Breast epithelium (tissue), 3 donors: ENCODE measurements at regions not wholly inside any gene's neighbourhood (a gene's known extent, or its start where the extent isn't known, plus 50 kb on each side); places are given as distances from the start of the nearest gene placed in this dataset.

ENCODE experiments used
- POLR2AphosphoS5 ChIP-seq, 3 donors: sonication (generic); formaldehyde crosslinking; IDR thresholded peaks; one replicate each; pipeline ENCODE4 v1.6.1; 2017; ENCODE audit warnings: antibody characterized with exemption in 3 of 3
- TF ChIP-seq, protein P1 (sequence below), 3 donors: fragments of 450-650 bp; IDR thresholded peaks; one replicate each; pipeline ENCODE4 v1.5.1; 2016 to 2017; ENCODE audit warnings: antibody characterized with exemption in 3 of 3, mild to moderate bottlenecking in 3 of 3, moderate library complexity in 3 of 3

DNA sequence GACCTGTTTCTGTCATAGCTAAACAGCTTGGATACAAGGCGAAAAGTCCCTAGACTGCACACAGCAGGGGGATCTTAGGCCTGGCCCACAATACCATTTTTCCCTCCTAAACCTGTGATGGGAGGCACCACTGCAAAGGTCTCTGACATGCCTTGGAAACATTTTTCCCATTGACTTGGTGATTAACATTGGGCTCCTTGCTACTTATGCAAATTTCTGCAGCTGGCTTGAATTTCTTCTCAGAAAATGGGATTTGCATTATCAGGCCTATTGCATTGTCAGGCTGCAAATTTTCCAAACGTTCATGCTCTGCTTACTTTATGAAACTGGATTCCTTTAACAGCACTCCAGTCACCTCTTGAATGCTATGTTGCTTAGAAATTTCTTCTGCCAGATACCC lies 136.2 kb upstream of the TSHZ3 start:
- no peak for TF ChIP-seq POLR2AphosphoS5 (IDR thresholded peaks at IDR 0.05)
- TF ChIP-seq, protein P1, sequence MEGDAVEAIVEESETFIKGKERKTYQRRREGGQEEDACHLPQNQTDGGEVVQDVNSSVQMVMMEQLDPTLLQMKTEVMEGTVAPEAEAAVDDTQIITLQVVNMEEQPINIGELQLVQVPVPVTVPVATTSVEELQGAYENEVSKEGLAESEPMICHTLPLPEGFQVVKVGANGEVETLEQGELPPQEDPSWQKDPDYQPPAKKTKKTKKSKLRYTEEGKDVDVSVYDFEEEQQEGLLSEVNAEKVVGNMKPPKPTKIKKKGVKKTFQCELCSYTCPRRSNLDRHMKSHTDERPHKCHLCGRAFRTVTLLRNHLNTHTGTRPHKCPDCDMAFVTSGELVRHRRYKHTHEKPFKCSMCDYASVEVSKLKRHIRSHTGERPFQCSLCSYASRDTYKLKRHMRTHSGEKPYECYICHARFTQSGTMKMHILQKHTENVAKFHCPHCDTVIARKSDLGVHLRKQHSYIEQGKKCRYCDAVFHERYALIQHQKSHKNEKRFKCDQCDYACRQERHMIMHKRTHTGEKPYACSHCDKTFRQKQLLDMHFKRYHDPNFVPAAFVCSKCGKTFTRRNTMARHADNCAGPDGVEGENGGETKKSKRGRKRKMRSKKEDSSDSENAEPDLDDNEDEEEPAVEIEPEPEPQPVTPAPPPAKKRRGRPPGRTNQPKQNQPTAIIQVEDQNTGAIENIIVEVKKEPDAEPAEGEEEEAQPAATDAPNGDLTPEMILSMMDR (IDR thresholded peaks at IDR 0.05) = no peak
